Left ventricle myocardium inferior (tissue), 1 donor: ENCODE measurements at regions not wholly inside any gene's neighbourhood (a gene's known extent, or its start where the extent isn't known, plus 50 kb on each side); places are given as distances from the start of the nearest gene placed in this dataset.

Experiments used
- DNase-seq: peaks from one replicate; pipeline ENCODE4 v3.0.0-alpha.2; 2020
- H3K27ac ChIP-seq: fragments of 200-600 bp; replicated peaks from 2 replicates; pipeline ENCODE4 v1.8.0; 2021
- H3K27me3 ChIP-seq: fragments of 200-600 bp; 2 replicates; pipeline ENCODE4 v1.8.0; 2021; ENCODE audit warnings: low read depth
- H3K36me3 ChIP-seq: fragments of 200-600 bp; 2 replicates; pipeline ENCODE4 v1.8.0; 2021
- H3K4me1 ChIP-seq: fragments of 200-600 bp; 2 replicates; pipeline ENCODE4 v1.8.0; 2021
- H3K4me3 ChIP-seq: fragments of 200-600 bp; 2 replicates; pipeline ENCODE4 v1.8.0; 2021; ENCODE audit warnings: mild to moderate bottlenecking, moderate library complexity
- H3K9me3 ChIP-seq: fragments of 200-600 bp; replicated peaks from 2 replicates; pipeline ENCODE4 v1.8.0; 2021
- CTCF ChIP-seq: fragments of 200-600 bp; IDR thresholded peaks from 2 replicates; pipeline ENCODE4 v1.8.0; 2021; ENCODE audit warnings: antibody characterized with exemption, mild to moderate bottlenecking, borderline replicate concordance
- intact Hi-C: fragments of 100-400 bp; cut with micrococcal nuclease; formaldehyde crosslinking; loops from one replicate; pipeline ENCODE4 v1.11.0; 2022
- donor health status: DM: no; HTN: yes; CAD: no; lungs with severe emphysema.

GRCh38 chr5:130994496-130995253, 170.4 kb downstream of the HINT1 start:
- no peak overlapping the region for H3K4me3 ChIP-seq
- no peaks in the 10 kb centered on the region for H3K4me1 ChIP-seq
- H3K27ac ChIP-seq = no peak overlapping the region
- no peaks in the 10 kb centered on the region for H3K36me3 ChIP-seq
- H3K27me3 ChIP-seq = no peaks in the 10 kb centered on the region
- no peaks in the 10 kb centered on the region for H3K9me3 ChIP-seq
- no peak for DNase-seq
- intact Hi-C loops = no loop called here
- TF ChIP-seq CTCF = no peak

- intact Hi-C loops = no loop called here
- DNase-seq = no peak
- Histone ChIP-seq H3K27ac (no peak overlapping the region), H3K4me1 (no peaks in the 10 kb centered on the region), H3K4me3 (no peak overlapping the region), H3K36me3 (no peaks in the 10 kb centered on the region), H3K9me3 (no peaks in the 10 kb centered on the region), H3K27me3 (no peaks in the 10 kb centered on the region)
- TF ChIP-seq CTCF = no peak
Measured at GRCh38 chr5:130992621-130993020, 172.4 kb downstream of the HINT1 start.

- intact Hi-C loops = no loop called here
- no peak for TF ChIP-seq CTCF
- Histone ChIP-seq H3K27me3 (no peaks in the 10 kb centered on the region), H3K9me3 (no peaks in the 10 kb centered on the region), H3K27ac (no peak overlapping the region), H3K36me3 (no peaks in the 10 kb centered on the region), H3K4me3 (no peak overlapping the region), H3K4me1 (no peaks in the 10 kb centered on the region)
- no peak for DNase-seq
Measured at GRCh38 chr5:130992095-130992494, 173.0 kb downstream of the HINT1 start.

DNA sequence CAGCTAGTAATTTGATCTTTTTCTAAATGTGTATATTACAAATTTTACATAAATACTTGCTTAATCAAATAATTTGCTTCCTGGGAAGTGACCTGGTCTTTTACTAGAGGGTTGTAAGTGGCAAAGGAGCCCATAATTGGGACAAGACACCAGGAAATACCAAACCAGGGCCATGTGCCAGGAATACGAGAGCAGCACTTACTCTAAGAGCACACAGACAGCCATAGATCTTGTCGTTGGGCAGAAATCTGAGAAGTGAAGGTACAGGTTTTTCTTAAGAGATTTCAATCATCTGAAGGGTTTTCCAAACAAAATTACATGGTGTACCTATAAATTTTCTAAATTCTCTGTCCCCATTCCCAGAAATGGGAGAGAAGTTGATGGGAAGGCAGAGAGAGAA, 179.3 kb downstream of the HINT1 start:
- intact Hi-C loops = no loop called here
- Histone ChIP-seq H3K36me3 (no peaks in the 10 kb centered on the region), H3K9me3 (peaks cover 4% of the 10 kb centered on the region), H3K4me3 (no peak overlapping the region), H3K4me1 (no peaks in the 10 kb centered on the region), H3K27me3 (no peaks in the 10 kb centered on the region), H3K27ac (no peak overlapping the region)
- no peak for DNase-seq
- TF ChIP-seq CTCF = no peak

DNA sequence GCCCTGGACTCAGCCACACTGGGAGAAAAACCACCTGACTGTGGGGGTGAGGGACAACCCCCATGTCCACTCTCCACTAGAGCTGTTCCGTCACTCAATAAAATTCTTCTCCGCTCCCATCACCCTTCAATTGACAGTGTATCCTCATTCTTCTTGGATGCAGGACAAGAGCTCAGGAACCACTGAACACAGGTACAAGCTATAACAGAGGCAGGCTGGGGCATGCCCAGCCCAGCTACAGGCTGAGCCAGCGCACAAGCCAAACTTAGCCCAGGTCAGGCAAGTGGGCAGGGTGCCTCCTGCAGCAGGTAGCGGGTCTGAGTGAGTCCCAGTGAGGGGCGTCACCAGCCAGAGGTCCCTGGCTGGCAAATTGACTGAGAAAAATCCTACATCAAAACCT, 183.4 kb downstream of the HINT1 start:
- Histone ChIP-seq H3K27me3 (no peaks in the 10 kb centered on the region), H3K9me3 (peaks cover 4% of the 10 kb centered on the region), H3K4me1 (no peaks in the 10 kb centered on the region), H3K27ac (no peak overlapping the region), H3K4me3 (no peak overlapping the region), H3K36me3 (no peaks in the 10 kb centered on the region)
- no peak for DNase-seq
- no peak for TF ChIP-seq CTCF
- intact Hi-C loops = no loop called here
